MM.1S (cell line): ENCODE measurements at regions not wholly inside any gene's neighbourhood (a gene's known extent, or its start where the extent isn't known, plus 50 kb on each side); places are given as distances from the start of the nearest gene placed in this dataset.
"Not testable (repeated sequence)": the region's sequence is repeated elsewhere in the genome, so short reads cannot be mapped to it uniquely, and the experiment has no call there.

Experiments
- DNase-seq: peaks from one replicate; pipeline ENCODE4 v3.0.0-alpha.2; 2015
- H2AFZ ChIP-seq: fragments of 300-600 bp; sonication (generic); 2 replicates; pipeline ENCODE4 v1.6.0; 2016; ENCODE audit warnings: antibody characterized with exemption, low read length
- H3F3A ChIP-seq: fragments of 300-600 bp; sonication (generic); 2 replicates; pipeline ENCODE4 v1.6.1; 2016; ENCODE audit warnings: mild to moderate bottlenecking, antibody characterized with exemption, low read length, moderate library complexity, mixed read lengths; ENCODE audit not compliant: insufficient read depth
- H3K27ac ChIP-seq: fragments of 300-600 bp; sonication (generic); 2 replicates; pipeline ENCODE4 v1.5.1; 2016; ENCODE audit warnings: mild to moderate bottlenecking, low read length
- H3K27me3 ChIP-seq: fragments of 300-600 bp; sonication (generic); replicated peaks from 2 replicates; pipeline ENCODE4 v1.6.0; 2016; ENCODE audit warnings: low read length; ENCODE audit not compliant: insufficient read depth
- H3K36me3 ChIP-seq: fragments of 300-600 bp; sonication (generic); replicated peaks from 2 replicates; pipeline ENCODE4 v1.6.1; 2016; ENCODE audit warnings: mild to moderate bottlenecking, low read length, mixed read lengths; ENCODE audit not compliant: insufficient read depth
- H3K4me1 ChIP-seq: fragments of 300-600 bp; sonication (generic); 2 replicates; pipeline ENCODE4 v1.6.1; 2016; ENCODE audit warnings: low read length, mixed read lengths
- H3K4me2 ChIP-seq: fragments of 300-600 bp; sonication (generic); 2 replicates; pipeline ENCODE4 v1.6.0; 2016; ENCODE audit warnings: low read depth, low read length
- H3K4me3 ChIP-seq: fragments of 300-600 bp; sonication (generic); 2 replicates; pipeline ENCODE4 v1.5.1; 2016; ENCODE audit warnings: low read length, mixed read lengths
- H3K79me2 ChIP-seq: fragments of 300-600 bp; sonication (generic); 2 replicates; pipeline ENCODE4 v1.6.1; 2016; ENCODE audit warnings: mixed run types, low read length, mixed read lengths
- H3K9ac ChIP-seq: fragments of 300-600 bp; sonication (generic); 2 replicates; pipeline ENCODE4 v1.6.1; 2016; ENCODE audit warnings: low read length, mixed read lengths
- H3K9me2 ChIP-seq: fragments of 300-600 bp; sonication (generic); replicated peaks from 2 replicates; pipeline ENCODE4 v1.6.1; 2016; ENCODE audit warnings: mild to moderate bottlenecking, low read length, mixed read lengths; ENCODE audit not compliant: insufficient read depth
- H3K9me3 ChIP-seq: fragments of 300-600 bp; sonication (generic); replicated peaks from 2 replicates; pipeline ENCODE4 v1.6.1; 2016; ENCODE audit warnings: mild to moderate bottlenecking, low read length, mixed read lengths; ENCODE audit not compliant: insufficient read depth
- H4K20me1 ChIP-seq: fragments of 300-600 bp; sonication (generic); 2 replicates; pipeline ENCODE4 v1.6.1; 2016; ENCODE audit warnings: mild to moderate bottlenecking, low read length, moderate library complexity, mixed read lengths; ENCODE audit not compliant: insufficient read depth
- CTCF ChIP-seq: fragments of 300-600 bp; sonication (generic); IDR thresholded peaks from 2 replicates; pipeline ENCODE4 v1.5.1; 2016; ENCODE audit warnings: antibody characterized with exemption, low read length, mixed read lengths
- EZH2 ChIP-seq: fragments of 300-600 bp; sonication (generic); optimal IDR thresholded peaks from 2 replicates; pipeline ENCODE3; 2017; ENCODE audit warnings: low read depth, mild to moderate bottlenecking, antibody characterized with exemption, low read length, mixed read lengths
- EZH2phosphoT487 ChIP-seq: fragments of 300-600 bp; sonication (generic); IDR thresholded peaks from 2 replicates; pipeline ENCODE4 v1.6.1; 2018; ENCODE audit warnings: antibody characterized with exemption, low read length

GRCh38 chr14:44384601-44385293, 122.3 kb downstream of the FSCB start:
- H4K20me1 ChIP-seq, H3K4me2 ChIP-seq, H3K9me3 ChIP-seq, H3K27me3 ChIP-seq, H3K27ac ChIP-seq, H3K9me2 ChIP-seq, H3K36me3 ChIP-seq, H3K4me1 ChIP-seq, H3K9ac ChIP-seq, H2AFZ ChIP-seq, H3K79me2 ChIP-seq, H3F3A ChIP-seq, DNase-seq, H3K4me3 ChIP-seq: not testable (repeated sequence)

GRCh38 chr14:44384093-44384492, 123.0 kb downstream of the FSCB start:
- Histone ChIP-seq H3K9me2 (no peaks in the 10 kb centered on the region), H3K4me3 (no peak overlapping the region), H3F3A (no peaks in the 10 kb centered on the region), H3K79me2 (no peaks in the 10 kb centered on the region), H3K27me3 (no peaks in the 10 kb centered on the region), H3K9ac (no peak overlapping the region), H2AFZ (no peak overlapping the region), H3K4me1 (no peaks in the 10 kb centered on the region), H3K9me3 (no peaks in the 10 kb centered on the region), H3K36me3 (no peaks in the 10 kb centered on the region), H3K27ac (no peak overlapping the region), H3K4me2 (no peak overlapping the region), H4K20me1 (no peaks in the 10 kb centered on the region)
- no peak for DNase-seq
- TF ChIP-seq EZH2: no peak
- no peak for TF ChIP-seq CTCF
- no peak for TF ChIP-seq EZH2phosphoT487

- DNase-seq: no peak
- Histone ChIP-seq H2AFZ (no peak overlapping the region), H3K27me3 (no peaks in the 10 kb centered on the region), H3F3A (no peaks in the 10 kb centered on the region), H3K79me2 (no peaks in the 10 kb centered on the region), H3K4me1 (no peaks in the 10 kb centered on the region), H3K9ac (no peak overlapping the region), H3K9me3 (no peaks in the 10 kb centered on the region), H3K27ac (no peak overlapping the region), H3K4me2 (no peak overlapping the region), H3K36me3 (no peaks in the 10 kb centered on the region), H3K9me2 (no peaks in the 10 kb centered on the region), H4K20me1 (no peaks in the 10 kb centered on the region), H3K4me3 (no peak overlapping the region)
- TF ChIP-seq EZH2 (no peak), EZH2phosphoT487 (no peak), CTCF (no peak)
Measured at GRCh38 chr14:44383636-44384035, 123.4 kb downstream of the FSCB start.

- no peaks in the 10 kb centered on the region for H3K79me2 ChIP-seq
- H3K27me3 ChIP-seq: no peaks in the 10 kb centered on the region
- no peaks in the 10 kb centered on the region for H4K20me1 ChIP-seq
- DNase-seq: no peak
- no peaks in the 10 kb centered on the region for H3K4me1 ChIP-seq
- no peak overlapping the region for H3K9ac ChIP-seq
- no peaks in the 10 kb centered on the region for H3K9me3 ChIP-seq
- H3K27ac ChIP-seq: no peak overlapping the region
- no peak overlapping the region for H2AFZ ChIP-seq
- H3K4me2 ChIP-seq: no peak overlapping the region
- TF ChIP-seq EZH2phosphoT487: no peak
- no peak for TF ChIP-seq CTCF
- TF ChIP-seq EZH2: no peak
- no peak overlapping the region for H3K4me3 ChIP-seq
- H3K36me3 ChIP-seq: no peaks in the 10 kb centered on the region
- H3K9me2 ChIP-seq: no peaks in the 10 kb centered on the region
- H3F3A ChIP-seq: no peaks in the 10 kb centered on the region
Measured at GRCh38 chr14:44379292-44379977, 127.6 kb downstream of the FSCB start.
